HG03039 (cell line): ENCODE measurements at regions not wholly inside any gene's neighbourhood (a gene's known extent, or its start where the extent isn't known, plus 50 kb on each side); places are given as distances from the start of the nearest gene placed in this dataset.
"Not testable (repeated sequence)": the region's sequence is repeated elsewhere in the genome, so short reads cannot be mapped to it uniquely, and the experiment has no call there.

Experiments
- ATAC-seq: cut with Tn5 transposase; IDR thresholded peaks from one replicate; pipeline ENCODE4 v1.9.1; 2021; ENCODE audit warnings: mild to moderate bottlenecking, moderate library complexity; ENCODE audit not compliant: unreplicated experiment

DNA sequence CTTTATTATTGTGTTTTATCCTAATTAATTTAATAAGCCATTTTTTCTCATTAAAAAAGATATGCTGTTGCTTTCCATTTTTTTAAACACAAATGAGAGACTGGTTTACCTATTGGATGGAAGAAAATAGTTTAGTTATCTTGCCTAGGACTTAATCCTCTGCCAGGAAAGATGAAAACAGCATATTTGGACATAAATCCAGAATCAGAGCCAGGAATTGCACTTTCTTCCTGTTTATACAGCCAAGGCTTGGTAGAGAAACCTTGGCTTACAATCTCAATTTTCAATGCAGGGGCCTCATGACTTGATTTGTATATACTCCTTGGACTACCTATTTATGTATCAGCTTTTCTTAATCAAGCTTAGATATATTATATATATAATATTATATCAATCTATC is 618.8 kb upstream of the SEMA3D start:
- no peak for ATAC-seq

DNA sequence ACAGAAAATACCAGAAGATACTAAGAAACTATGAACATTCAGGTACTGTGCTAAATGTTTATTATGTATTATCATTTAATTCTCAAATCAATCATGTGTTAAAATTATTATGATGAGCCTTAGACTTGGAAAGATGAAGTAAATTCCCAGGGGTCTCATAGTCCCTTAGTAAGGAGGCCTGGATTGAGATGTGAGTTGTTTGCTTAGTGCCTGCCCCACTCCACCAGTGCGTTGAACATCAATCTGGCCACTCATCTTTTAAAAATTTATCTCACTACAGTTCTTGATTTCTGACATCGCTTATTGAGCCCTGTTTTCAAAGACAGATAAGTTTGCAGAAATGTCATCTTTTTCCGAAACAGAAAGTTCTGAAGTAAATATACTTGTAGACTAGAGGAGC is 618.4 kb upstream of the SEMA3D start:
- no peak for ATAC-seq

DNA sequence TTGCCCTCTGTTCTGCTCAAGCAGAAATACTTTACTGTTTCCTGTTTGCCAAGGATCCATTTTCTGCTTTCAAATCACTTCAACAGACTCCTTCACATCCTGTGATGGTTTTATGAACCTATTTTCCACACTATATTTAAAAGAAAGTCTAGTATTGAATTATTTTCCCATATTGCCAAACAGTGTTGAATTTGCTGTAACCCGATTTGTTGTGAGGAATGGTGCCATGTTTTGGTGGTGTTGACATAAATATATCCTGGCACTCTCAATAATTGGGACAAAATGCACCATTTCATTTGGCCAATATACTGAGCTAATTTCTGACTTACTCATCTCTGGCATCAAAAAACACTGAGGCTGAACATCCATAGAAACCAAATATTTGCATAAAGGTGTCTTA is 615.4 kb upstream of the SEMA3D start:
- no peak for ATAC-seq

DNA sequence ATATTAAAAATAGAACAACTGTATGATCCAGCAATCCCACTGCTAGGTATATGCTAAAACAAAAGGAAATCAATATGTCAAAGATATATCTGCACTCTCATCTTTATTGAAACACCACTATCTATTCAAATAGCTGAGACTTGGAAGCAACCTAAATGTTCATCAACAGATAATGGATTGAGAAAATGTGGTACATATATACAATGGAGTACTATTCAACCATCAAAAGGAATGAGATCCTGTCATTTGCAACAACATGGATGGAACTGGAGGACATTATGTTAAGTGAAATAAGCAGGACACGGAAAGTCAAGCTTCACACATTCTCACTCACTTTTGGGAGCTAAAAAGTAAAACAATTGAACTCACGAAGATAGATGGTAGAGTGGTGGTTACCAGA is 610.1 kb upstream of the SEMA3D start:
- no peak for ATAC-seq

DNA sequence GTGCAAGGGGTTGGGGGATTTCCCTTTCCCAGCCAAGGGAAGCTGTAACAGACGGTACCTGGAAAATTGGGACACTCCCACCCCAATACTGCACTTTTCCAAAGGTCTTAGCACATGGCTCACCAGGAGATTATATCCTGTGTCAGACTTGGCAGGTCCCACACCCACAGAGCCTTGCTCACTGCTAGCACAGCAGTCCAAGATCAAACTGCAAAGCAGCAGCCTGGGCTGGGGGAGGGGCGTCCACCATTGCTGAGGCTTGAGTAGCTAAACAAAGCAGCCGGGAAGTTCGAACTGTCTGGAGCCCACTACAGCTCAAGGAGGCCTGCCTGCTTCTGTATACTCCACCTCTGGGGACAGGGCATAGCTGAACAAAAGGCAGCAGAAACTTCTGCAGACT is 604.2 kb upstream of the SEMA3D start:
- not testable (repeated sequence) for ATAC-seq

DNA sequence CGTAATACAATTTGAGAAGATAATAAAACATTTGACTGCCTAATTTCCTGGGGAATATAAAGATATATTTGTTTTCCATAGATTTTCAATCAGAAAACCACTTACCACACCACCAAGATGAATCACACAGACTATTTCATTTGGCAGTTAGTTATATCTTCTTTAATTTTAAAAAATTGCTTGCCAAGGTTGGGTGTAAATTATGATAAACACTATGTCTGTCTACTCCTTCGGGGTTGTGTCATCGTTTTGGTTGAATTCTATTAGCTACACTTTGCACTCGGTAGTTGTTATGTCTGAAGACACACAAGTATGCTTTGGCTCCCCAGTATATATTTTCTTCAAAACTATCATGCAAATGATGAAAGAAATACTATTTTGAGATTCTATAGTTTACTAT is 594.8 kb upstream of the SEMA3D start:
- ATAC-seq = no peak

DNA sequence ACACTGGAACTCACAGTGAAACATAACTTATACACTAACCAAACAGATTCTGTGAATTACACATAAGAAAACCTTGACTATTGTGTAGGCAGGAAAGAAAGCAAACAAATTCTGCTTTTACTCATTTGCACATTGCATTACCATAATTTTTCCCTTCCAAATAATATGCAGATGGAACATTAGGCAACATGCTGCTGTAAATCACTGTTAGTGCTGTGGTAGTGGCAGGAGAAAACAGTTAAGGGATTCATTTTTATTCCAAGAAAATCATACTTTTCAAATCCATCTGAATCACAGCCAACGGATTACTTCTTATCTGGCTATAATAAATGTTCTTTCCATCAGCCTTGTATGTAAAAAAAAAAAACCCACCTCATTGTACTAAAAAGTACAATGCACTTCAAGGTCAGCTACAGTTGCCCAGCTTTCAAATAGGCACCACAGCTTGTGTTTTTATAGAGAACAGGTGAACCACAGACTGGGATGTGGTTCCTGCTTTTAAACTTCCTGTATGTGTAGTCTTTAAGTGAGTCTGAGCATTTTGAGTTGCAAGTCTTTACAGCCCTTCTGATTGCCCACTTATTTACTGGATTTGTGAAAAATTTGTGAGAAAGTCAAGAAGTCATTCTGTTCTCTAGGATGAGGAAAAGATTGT is 590.0 kb upstream of the SEMA3D start:
- ATAC-seq = no peak

DNA sequence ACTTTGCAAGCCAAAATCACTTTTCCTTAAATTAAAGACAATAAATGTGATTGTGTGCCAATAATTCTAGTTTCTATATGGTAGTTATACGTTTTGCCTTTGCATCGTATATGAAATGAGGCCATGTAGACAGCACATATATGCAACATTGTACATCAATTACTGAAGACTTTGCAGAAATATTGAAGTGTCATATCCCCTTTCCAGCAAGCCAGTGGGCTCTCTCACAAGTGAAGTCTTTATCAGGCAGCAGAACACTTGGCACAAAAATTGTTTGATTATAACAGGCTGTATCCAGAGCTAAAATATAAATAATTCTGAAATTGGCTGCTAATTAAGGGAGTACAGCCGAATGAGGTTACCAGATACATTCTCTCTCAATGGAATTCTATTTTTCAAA is 588.6 kb upstream of the SEMA3D start:
- ATAC-seq = no peak

DNA sequence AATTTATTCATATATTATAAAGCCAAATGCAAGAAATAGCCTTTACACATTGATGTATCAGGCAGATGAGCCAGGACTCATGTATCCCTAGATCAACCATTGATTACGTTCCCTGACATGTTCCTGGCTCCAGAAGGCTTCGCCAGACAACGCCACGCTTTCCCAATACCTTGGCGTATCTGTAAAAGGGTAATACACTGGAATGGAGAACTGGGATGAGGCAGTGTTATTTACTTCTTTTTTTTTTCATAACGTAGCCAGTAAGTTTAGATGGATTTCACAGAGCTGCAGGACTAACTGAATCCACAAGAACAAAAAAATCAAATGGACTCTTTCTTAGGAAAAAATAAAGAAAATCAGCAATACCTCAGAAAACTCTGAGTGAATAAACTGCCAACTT is 588.1 kb upstream of the SEMA3D start:
- no peak for ATAC-seq

DNA sequence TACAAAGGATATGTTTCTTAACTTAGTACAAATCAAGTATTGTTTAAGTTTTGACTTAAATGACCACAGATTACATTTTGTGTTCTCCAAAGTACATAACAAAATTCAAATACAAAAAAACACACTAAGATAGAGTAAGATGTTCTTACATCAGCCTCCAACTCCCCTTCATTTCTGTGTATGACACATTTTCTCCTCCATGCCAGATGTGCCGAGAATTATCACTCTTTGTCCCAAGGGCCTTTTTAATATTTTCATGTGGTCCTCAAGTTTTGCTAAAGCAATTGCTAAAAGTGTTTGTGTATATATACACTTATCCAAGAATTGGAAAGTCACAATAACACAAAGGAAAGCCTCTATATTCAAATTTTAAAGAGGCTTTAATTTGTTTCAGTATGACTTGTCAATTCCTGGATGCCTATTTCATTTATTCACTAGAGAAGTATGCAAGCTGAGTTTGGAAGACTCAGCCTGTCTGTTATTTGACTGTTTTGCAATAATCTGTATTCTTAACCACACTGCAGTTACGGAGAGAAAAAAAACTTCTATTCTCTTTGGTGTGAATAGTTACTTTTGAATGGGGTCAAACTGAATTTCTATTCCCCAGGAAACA is 586.4 kb upstream of the SEMA3D start:
- no peak for ATAC-seq

DNA sequence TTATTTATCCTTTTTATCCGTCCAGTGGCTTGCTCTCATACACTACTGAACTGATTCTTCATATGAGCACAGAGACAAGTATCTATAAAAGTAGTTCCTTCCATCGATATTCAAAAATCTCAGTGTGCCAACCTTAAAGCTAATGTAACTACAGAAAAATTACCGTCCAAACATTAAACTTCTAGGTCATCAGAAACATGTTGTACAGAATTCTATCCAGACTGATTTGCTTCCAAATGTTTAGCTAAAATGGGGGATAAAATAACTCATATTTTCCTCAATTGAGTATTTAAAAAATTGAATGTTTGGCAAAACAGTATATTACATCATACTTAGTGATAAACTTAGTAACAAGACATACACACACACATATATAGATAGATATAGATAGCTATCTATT is 584.7 kb upstream of the SEMA3D start:
- no peak for ATAC-seq

DNA sequence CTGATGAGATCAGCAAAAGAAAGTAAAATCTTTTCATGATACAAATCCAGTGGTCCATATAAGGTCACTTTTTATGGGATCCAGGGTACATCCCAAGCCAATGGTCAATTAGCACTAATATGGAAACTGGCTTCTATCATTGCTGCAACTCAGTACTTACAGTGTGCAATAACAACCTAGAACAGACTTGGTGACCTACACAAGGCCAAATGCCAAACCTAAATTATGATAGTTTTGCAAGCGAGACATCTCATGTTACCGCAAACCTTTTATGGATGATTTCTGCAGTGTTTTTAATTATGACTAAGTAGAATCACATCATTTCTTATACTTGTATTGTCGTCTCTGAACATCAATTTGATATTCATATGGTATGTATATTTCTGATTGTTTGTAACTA is 583.5 kb upstream of the SEMA3D start:
- no peak for ATAC-seq

DNA sequence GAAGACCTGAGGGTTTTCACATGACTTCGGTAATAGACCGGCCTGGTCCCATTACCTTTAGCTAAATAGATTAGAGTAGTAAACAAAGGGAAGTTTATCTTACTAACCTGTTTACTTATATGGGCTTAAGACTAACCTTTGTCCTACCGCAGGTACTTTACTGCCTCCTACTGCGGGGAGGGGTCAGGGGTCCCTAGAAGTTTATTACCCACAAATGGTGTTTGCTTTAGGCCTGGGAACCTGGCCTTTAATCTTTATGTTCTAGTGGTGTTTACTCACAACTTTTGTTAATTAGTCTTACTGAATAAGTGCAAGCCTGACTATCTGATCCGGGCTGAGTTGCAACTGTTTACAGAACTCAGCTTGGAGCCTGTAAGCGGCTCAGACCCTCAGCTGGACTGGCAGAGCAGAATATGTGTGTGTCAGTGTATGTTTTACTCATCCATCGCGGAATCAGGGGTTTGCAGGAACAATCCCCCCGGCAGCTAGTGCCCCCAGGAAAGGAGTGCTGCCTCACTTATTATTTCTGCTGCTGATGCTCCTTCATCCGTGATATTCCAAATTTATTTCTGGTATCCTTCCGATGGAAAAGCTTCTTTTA is 578.9 kb upstream of the SEMA3D start:
- ATAC-seq = no peak

DNA sequence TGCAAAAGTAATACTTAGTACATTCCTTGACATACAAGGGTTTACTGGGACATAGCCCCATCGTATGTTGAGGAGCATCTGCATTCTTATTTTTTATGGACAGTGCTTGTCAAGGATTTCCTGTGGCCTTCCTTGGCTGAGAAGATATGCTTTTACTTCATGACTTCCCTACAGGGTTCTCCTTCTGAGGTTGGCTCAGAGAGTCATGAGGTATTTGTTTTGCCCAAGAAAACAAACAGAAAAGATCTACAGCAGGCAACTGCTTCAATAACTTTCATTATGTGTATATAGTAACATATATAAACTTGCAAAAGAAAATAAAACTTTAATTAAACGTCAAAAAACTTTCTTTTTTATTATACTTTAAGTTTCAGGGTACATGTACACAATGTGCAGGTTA is 577.2 kb upstream of the SEMA3D start:
- no peak for ATAC-seq

DNA sequence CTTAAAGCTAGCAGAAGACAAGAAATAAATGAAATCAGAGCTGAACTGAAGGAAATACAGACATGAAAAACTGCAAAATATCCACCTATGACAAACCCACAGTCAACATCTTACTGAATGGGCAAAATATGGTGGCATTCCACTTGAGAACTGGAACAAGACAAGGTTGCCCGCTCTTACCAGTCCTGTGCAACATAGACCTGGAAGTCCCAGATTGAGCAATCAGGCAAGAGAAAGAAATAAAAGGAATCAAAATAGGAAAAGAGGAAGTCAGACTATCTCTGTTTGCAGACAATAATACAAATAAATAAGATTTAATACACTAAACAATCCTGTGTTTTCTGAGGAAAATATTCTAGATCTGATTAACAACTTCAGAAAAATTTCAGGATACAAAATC is 570.5 kb upstream of the SEMA3D start:
- ATAC-seq = no peak

DNA sequence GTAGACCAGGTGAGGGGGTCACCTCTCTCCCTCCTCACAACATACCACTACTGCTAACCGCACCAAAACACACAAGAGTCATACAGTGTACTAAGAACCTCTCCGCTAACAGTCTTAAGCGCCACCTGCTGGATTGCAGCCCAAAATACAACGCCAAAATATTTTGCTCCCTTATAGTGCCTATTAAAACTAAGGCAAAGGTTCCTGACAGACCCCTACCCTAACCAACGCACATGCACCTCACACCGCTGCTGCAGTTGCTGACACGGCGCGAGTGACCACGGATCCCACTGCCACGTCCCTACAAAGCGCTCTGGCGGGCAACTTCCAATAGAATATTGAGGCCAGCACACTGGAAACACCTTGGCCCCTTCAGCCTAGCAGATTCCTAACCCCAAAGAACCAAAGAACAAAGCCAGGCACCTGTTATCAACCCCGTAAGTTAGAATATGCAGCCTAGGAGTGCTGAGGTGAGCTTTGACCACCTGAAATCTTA is 563.6 kb upstream of the SEMA3D start:
- peak; percentile 98 for ATAC-seq

DNA sequence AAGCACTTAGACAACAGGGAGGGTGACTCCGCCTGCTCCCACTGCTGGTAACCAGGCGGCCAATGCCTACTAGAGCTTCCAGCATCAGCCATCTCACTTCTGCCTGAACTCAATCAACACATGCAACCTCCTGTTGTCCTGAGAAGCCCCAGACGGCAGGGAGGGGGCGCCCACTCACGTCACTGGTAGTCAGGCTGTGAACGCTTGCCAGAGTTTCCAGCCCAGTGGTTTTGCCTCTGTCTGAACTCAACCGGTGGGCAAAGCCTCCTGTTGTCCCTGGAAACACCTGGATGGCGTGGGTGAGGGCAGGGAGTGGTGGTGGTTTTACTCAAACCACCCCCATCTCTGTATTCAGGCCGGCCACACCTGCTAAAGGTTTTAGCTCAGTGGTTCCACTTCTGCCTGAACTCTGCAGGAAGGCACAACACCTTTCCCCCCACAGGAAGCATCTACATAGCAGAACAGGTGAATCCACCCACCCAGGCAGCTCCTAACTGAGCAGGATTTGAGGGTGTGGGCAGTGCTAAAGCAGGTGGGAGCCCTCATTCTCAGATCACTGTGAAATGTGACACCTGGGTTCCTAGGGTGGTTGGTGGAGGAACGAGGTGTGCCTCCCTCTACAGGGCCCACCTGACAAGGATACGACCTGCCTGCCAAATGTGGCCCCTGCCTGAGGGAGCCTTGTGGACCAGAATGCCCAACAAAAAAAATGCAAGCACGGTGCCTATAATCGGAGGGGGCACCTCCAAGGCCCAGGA is 563.0 kb upstream of the SEMA3D start:
- peak; percentile 26 for ATAC-seq

DNA sequence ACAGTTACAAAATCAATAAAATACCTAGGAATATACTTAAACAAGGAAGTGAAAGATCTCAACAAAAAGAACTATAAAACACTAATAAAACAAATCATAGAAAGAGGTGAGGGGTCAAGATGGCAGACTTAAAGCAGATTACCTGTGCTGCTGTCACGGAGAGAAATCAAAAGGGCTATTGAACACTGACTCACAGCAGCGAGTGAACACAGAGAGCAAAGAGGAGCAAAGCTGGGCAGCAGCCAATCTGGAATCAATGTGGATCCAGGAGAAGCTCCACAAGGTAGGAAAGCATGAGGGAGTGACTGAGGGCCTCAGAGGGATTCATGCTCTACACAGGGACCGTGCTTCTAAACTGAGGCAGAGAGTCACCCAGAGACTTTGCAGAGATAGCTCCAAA is 562.0 kb upstream of the SEMA3D start:
- no peak for ATAC-seq

DNA sequence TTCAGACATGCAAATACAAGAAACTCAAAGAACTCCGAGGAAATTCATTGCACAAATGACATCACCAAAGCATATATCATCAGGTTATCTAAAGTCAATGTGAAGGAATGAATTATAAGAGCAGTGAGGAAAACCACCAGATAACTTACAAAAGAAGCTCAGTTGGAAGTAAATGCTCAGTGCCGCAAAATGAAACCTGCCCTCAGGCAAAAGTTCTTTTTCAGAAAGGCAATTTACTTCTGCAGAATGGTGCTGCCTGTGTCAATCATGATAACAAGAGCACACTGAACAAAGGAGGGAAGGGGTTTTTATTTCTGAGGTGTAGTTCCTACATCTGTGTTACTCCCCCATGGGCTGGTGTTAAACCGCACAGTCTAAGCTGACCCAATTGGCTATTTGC is 550.6 kb upstream of the SEMA3D start:
- ATAC-seq = no peak

DNA sequence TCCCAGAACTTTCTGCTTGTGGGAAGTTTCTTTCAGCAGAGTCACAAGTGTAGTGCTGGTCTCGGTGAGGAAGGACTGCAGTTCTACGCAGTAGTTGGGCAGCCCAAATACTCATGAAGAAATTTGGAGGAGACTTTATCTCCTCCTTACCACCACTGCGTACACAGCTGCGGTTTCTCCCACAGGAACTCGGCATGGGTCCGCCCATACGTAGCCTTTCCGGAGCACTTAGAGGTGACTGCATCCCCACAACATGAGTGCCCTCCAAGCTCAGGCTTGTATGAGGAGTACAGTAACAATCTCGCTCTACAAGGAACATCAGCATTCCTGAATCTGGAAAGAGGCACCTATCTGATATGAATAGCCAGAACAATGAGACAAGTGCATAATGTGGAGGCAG is 549.2 kb upstream of the SEMA3D start:
- no peak for ATAC-seq

DNA sequence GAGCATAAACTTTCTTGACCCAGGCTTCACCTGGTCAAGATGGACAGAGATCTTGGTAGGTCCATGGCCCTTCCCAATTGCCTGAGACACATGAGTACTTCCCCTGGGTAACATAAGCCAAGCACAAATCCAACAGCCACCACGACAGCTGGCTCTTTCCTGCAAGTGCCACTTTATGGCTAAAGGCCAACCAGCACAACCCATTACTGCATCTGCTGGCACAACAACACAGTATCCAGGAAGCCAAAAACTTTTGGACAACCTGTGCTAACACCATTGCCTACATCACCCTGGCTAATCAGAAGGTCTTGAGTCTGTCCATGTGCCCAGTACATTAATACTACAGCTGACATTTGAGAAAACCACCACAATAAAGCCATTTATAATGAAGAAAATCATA is 548.0 kb upstream of the SEMA3D start:
- no peak for ATAC-seq
